ENCODE measurements at regions not wholly inside any gene's neighbourhood (a gene's known extent, or its start where the extent isn't known, plus 50 kb on each side); places are given as distances from the start of the nearest gene placed in this dataset.
"Not testable (repeated sequence)": the region's sequence is repeated elsewhere in the genome, so short reads cannot be mapped to it uniquely, and the experiment has no call there.

- DNase-seq (ENCODE audit: low read depth), result peak; percentile 66
Observed at GRCh38 chr12:92987362-92987761, 58.3 kb upstream of the EEA1 start.

GRCh38 chr12:92987846-92988621 lies 58.9 kb upstream of the EEA1 start:
- no peak for DNase-seq (ENCODE audit: low read depth)

GRCh38 chr12:92988622-92989130 lies 59.6 kb upstream of the EEA1 start:
- DNase-seq (ENCODE audit: low read depth), result no peak

- DNase-seq (ENCODE audit: low read depth), result no peak
Observed at GRCh38 chr12:92989715-92990484, 60.8 kb upstream of the EEA1 start.

- no peak for DNase-seq (ENCODE audit: low read depth)
Observed at GRCh38 chr12:92991134-92991533, 62.0 kb upstream of the EEA1 start.

- DNase-seq (ENCODE audit: low read depth), result no peak
Observed at GRCh38 chr12:92992041-92992440, 62.9 kb upstream of the EEA1 start.

- no peak for DNase-seq (ENCODE audit: low read depth)
Observed at GRCh38 chr12:92993259-92993658, 64.2 kb upstream of the EEA1 start.

- no peak for DNase-seq (ENCODE audit: low read depth)
Observed at GRCh38 chr12:92995258-92995903, 66.3 kb upstream of the EEA1 start.

GRCh38 chr12:93000026-93000425 lies 70.9 kb upstream of the EEA1 start:
- no peak for DNase-seq (ENCODE audit: low read depth)

GRCh38 chr12:93001407-93001806 lies 72.3 kb upstream of the EEA1 start:
- DNase-seq (ENCODE audit: low read depth), result no peak

GRCh38 chr12:93002293-93003054 lies 73.4 kb upstream of the EEA1 start:
- peak; percentile 83 for DNase-seq (ENCODE audit: low read depth)

- no peak for DNase-seq (ENCODE audit: low read depth)
Observed at GRCh38 chr12:93003531-93004239, 74.6 kb upstream of the EEA1 start.

GRCh38 chr12:93005928-93006392 lies 76.9 kb upstream of the EEA1 start:
- no peak for DNase-seq (ENCODE audit: low read depth)

- DNase-seq (ENCODE audit: low read depth), result no peak
Observed at GRCh38 chr12:93006471-93007208, 77.5 kb upstream of the EEA1 start.

GRCh38 chr12:93007544-93007943 lies 78.4 kb upstream of the EEA1 start:
- DNase-seq (ENCODE audit: low read depth), result no peak

- no peak for DNase-seq (ENCODE audit: low read depth)
Observed at GRCh38 chr12:93008044-93008778, 79.1 kb upstream of the EEA1 start.

- DNase-seq (ENCODE audit: low read depth), result not testable (repeated sequence)
Observed at GRCh38 chr12:93008880-93009279, 79.8 kb upstream of the EEA1 start.

- no peak for DNase-seq (ENCODE audit: low read depth)
Observed at GRCh38 chr12:93009533-93009932, 80.4 kb upstream of the EEA1 start.

GRCh38 chr12:93010461-93010860 lies 81.4 kb upstream of the EEA1 start:
- no peak for DNase-seq (ENCODE audit: low read depth)

GRCh38 chr12:93011100-93011499 lies 82.0 kb upstream of the EEA1 start:
- no peak for DNase-seq (ENCODE audit: low read depth)
